ENCODE measurements at regions not wholly inside any gene's neighbourhood (a gene's known extent, or its start where the extent isn't known, plus 50 kb on each side); places are given as distances from the start of the nearest gene placed in this dataset.

DNA sequence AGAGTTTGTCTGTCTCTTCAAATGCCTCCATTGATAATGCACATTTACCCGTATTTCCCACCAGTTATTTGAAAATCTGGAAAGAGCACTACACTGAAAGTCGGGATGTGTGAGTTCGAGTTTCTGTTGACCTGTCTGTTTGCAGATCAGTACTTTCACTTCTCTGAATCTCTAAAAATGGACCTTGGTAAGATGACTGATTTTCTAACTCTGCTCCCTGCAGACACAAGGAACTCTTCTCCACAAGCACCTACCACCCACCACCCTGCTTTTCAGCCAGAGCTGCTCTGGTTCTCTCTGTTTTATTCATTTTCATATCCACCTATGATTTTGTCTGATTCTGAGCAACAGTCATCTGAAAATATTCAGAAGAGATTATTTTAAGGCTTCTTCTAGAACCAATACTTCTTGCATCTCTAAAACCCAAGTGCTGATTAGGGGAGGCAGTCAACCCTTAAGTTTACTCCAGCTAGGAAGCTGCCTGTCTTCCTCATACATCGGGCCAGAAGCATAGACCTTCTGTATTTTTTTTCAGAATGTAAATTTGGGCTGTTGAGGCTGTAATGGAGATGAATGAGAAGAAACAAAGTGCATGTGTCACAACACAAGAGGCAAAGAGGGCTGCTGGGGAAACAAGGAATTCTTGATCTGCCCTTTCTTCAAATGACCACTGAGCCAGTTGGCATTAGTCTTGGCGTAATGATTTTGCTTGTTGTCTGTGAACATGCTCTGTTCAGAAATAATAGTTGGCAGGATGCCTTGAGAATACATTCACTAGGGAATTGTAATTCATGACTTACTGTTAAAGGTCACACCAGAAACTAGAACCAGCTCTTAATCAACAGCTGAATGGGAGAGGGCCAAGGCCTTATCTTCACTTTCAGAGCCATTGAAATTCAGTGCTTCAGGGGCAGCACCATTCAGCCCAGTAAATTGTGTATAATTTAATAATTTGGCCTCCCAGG is 85.4 kb upstream of the MYLIP start (continued):
- TF ChIP-seq, protein P1, sequence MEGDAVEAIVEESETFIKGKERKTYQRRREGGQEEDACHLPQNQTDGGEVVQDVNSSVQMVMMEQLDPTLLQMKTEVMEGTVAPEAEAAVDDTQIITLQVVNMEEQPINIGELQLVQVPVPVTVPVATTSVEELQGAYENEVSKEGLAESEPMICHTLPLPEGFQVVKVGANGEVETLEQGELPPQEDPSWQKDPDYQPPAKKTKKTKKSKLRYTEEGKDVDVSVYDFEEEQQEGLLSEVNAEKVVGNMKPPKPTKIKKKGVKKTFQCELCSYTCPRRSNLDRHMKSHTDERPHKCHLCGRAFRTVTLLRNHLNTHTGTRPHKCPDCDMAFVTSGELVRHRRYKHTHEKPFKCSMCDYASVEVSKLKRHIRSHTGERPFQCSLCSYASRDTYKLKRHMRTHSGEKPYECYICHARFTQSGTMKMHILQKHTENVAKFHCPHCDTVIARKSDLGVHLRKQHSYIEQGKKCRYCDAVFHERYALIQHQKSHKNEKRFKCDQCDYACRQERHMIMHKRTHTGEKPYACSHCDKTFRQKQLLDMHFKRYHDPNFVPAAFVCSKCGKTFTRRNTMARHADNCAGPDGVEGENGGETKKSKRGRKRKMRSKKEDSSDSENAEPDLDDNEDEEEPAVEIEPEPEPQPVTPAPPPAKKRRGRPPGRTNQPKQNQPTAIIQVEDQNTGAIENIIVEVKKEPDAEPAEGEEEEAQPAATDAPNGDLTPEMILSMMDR (conservative IDR thresholded peaks at IDR 0.05; ENCODE audit: low read depth in 2 of 2) = no peak
- TF ChIP-seq NANOG (IDR thresholded peaks at IDR 0.05; ENCODE audit: borderline replicate concordance) (no peak), CREB1 (CRISPR knock-in tag; IDR thresholded peaks at IDR 0.05; ENCODE audit: low read depth) (no peak), EZH2phosphoT487 (IDR thresholded peaks at IDR 0.05; ENCODE audit: unreplicated experiment) (no peak), EZH2 (IDR thresholded peaks at IDR 0.05; ENCODE audit: low read depth, unreplicated experiment) (no peak)
- TF ChIP-seq, protein P2, sequence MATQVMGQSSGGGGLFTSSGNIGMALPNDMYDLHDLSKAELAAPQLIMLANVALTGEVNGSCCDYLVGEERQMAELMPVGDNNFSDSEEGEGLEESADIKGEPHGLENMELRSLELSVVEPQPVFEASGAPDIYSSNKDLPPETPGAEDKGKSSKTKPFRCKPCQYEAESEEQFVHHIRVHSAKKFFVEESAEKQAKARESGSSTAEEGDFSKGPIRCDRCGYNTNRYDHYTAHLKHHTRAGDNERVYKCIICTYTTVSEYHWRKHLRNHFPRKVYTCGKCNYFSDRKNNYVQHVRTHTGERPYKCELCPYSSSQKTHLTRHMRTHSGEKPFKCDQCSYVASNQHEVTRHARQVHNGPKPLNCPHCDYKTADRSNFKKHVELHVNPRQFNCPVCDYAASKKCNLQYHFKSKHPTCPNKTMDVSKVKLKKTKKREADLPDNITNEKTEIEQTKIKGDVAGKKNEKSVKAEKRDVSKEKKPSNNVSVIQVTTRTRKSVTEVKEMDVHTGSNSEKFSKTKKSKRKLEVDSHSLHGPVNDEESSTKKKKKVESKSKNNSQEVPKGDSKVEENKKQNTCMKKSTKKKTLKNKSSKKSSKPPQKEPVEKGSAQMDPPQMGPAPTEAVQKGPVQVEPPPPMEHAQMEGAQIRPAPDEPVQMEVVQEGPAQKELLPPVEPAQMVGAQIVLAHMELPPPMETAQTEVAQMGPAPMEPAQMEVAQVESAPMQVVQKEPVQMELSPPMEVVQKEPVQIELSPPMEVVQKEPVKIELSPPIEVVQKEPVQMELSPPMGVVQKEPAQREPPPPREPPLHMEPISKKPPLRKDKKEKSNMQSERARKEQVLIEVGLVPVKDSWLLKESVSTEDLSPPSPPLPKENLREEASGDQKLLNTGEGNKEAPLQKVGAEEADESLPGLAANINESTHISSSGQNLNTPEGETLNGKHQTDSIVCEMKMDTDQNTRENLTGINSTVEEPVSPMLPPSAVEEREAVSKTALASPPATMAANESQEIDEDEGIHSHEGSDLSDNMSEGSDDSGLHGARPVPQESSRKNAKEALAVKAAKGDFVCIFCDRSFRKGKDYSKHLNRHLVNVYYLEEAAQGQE (IDR thresholded peaks at IDR 0.05; ENCODE audit: unreplicated experiment) = no peak

DNA sequence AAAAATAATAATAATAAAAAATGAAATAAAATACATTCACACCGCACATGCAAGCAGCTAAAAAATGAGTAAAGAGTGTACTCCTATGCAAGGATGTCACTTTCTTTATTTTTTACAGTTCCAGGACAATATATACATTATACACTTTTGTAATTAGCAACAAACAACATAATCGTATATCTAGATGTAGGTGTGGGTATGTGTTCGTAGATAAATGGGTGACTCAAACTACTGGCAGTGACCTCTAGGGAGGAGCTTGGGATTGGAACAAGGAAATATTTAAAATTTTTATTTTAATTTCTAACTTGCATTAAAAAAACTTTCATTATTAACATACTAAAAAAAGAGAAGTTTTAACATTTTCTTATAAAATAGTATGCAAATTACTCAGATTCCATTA is 86.1 kb upstream of the MYLIP start:
- DNase-seq (ENCODE audit: low spot score) = no peak
- H3K9me3 Mint-ChIP-seq = peaks cover 40% of the 10 kb centered on the region
- no peak for TF ChIP-seq STAT1 (IDR thresholded peaks at IDR 0.05; ENCODE audit: unreplicated experiment)
- TF ChIP-seq NANOG (IDR thresholded peaks at IDR 0.05; ENCODE audit: borderline replicate concordance) = no peak
- Histone ChIP-seq H3K36me3 (ENCODE audit: insufficient read depth) (peaks cover 13% of the 10 kb centered on the region), H4K20me1 (replicated peaks; ENCODE audit: insufficient read depth) (no peaks in the 10 kb centered on the region), H3K4me2 (no peak overlapping the region), H2AFZ (no peak overlapping the region), H3K4me3 (no peak overlapping the region), H3K9me2 (ENCODE audit: insufficient read depth) (peaks cover 21% of the 10 kb centered on the region), H3K27me3 (ENCODE audit: insufficient read depth) (no peaks in the 10 kb centered on the region), H3K4me1 (ENCODE audit: insufficient read depth) (no peaks in the 10 kb centered on the region), H3F3A (replicated peaks; ENCODE audit: low read depth) (no peaks in the 10 kb centered on the region), H3K79me2 (replicated peaks; ENCODE audit: insufficient read depth) (no peaks in the 10 kb centered on the region), H3K27ac (ENCODE audit: low read depth) (no peak overlapping the region)
- no peak for ATAC-seq
- no peak overlapping the region for H3K27ac Mint-ChIP-seq
- peaks cover 34% of the 10 kb centered on the region for H3K36me3 Mint-ChIP-seq (ENCODE audit: low read depth)
- peaks cover 3% of the 10 kb centered on the region for H3K27me3 Mint-ChIP-seq (ENCODE audit: insufficient read depth, low read depth, poor library complexity)
- no peak overlapping the region for H3K4me3 Mint-ChIP-seq
- H3K4me1 Mint-ChIP-seq = no peaks in the 10 kb centered on the region
